Heart left ventricle (tissue), 16 donors: ENCODE measurements at regions not wholly inside any gene's neighbourhood (a gene's known extent, or its start where the extent isn't known, plus 50 kb on each side); places are given as distances from the start of the nearest gene placed in this dataset.

ENCODE experiments used
- ATAC-seq, 4 donors: fragments of 200-7000 bp; cut with Tn5 transposase; one replicate each; pipeline ENCODE4 v1.9.1; 2020 to 2022; ENCODE audit warnings: moderate library complexity in 4 of 4, mild to moderate bottlenecking in 3 of 4, moderate number of reproducible peaks in 1 of 4
- DNase-seq, 5 donors: peaks; one replicate each; pipeline ENCODE4 v3.0.0-alpha.2; 2020
- H3K27ac ChIP-seq, 12 donors: fragments of 200-600 bp; sonication (generic) in 4 of 12; one replicate each; pipeline versions ENCODE4 v1.5.0 to v1.8.0; 2016 to 2022; ENCODE audit warnings: mild to moderate bottlenecking in 2 of 12
- H3K27me3 ChIP-seq, 9 donors: fragments of 200-600 bp; sonication (generic) in 2 of 9; one replicate each; pipeline versions ENCODE4 v1.5.1 to v1.8.0; 2016 to 2022; ENCODE audit warnings: mild to moderate bottlenecking in 3 of 9
- H3K36me3 ChIP-seq, 9 donors: fragments of 200-600 bp; sonication (generic) in 2 of 9; one replicate each; pipeline versions ENCODE4 v1.5.0 to v1.8.0; 2018 to 2022; ENCODE audit warnings: mild to moderate bottlenecking in 2 of 9
- H3K4me1 ChIP-seq, 12 donors: fragments of 200-600 bp; sonication (generic) in 4 of 12; one replicate each; pipeline versions ENCODE4 v1.5.0 to v1.8.0; 2016 to 2022; ENCODE audit warnings: mild to moderate bottlenecking in 3 of 12
- H3K4me3 ChIP-seq, 12 donors: fragments of 200-600 bp; sonication (generic) in 4 of 12; one replicate each; pipeline versions ENCODE4 v1.5.0 to v1.8.0; 2017 to 2022; ENCODE audit warnings: mild to moderate bottlenecking in 9 of 12, moderate library complexity in 4 of 12
- H3K9me3 ChIP-seq, 12 donors: fragments of 200-600 bp; sonication (generic) in 4 of 12; one replicate each; pipeline versions ENCODE4 v1.5.0 to v1.8.0; 2016 to 2022; ENCODE audit warnings: mild to moderate bottlenecking in 1 of 12
- POLR2A ChIP-seq, 2 donors: fragments of 450-650 bp; IDR thresholded peaks; one replicate each; pipeline ENCODE4 v1.6.1; 2017; ENCODE audit warnings: antibody characterized with exemption in 2 of 2, mild to moderate bottlenecking in 2 of 2, moderate library complexity in 2 of 2
- WGBS, 4 donors: extraction: QIAGEN DNeasy Blood & Tissue Kit in 2 of 4; methylation state at CpG; one replicate each; pipeline versions ENCODE4 v1.1.5 to v1.1.7; 2013 to 2018; 5-methylcytosine and 5-hydroxymethylcytosine counted together
- intact Hi-C, 10 donors: fragments of 100-400 bp; cut with DNase I; formaldehyde crosslinking; loops; one replicate each; pipeline versions ENCODE4 v1.11.1 to v1.14.2; 2022
- TF ChIP-seq, protein P1 (sequence below), 12 donors: fragments of 200-600 bp; sonication (generic) in 4 of 12; IDR thresholded peaks; one replicate each; pipeline versions ENCODE4 v1.5.0 to v1.8.0; 2018 to 2022; ENCODE audit warnings: antibody characterized with exemption in 12 of 12, mild to moderate bottlenecking in 5 of 12
- donor health status: ischemic (EF 13 %, LVEDD 7.1; RV severe dilation, severe dysfunction).
- donor health status: healthy with polysubstance abuse.
- donor health status: DM: no; HTN: yes; CAD: no.
- donor health status: DM: no; HTN: no; CAD: no.
- donor health status: ischemic (EF 25% LVEDD 6.9; RV normal size, moderate dysfunction).
- donor health status: ischemic (EF 25% LVEDD 5.7; RV mildly dilated, moderate dysfunction).
- donor health status: healthy.
- donor health status: DM: yes; HTN: yes; CAD: no.
- donor health status: ischemic (EF 35%, LVEDD 5.7; RV mildly dilated, moderate dysfunction).
- donor health status: nonischemic (EF 11% LVEDD 7.7; RV severe dilation, severe dysfunction).
- donor health status: DM: yes; HTN: yes; CAD: no.
- donor health status: PGD.
- donor health status: ischemic (EF 29% LVEDD 5.4; RV normal size, mild dysfunction).
- donor health status: nonischemic (EF 23%, LVEDD 6.1; RV moderate dilation, normal function).

DNA sequence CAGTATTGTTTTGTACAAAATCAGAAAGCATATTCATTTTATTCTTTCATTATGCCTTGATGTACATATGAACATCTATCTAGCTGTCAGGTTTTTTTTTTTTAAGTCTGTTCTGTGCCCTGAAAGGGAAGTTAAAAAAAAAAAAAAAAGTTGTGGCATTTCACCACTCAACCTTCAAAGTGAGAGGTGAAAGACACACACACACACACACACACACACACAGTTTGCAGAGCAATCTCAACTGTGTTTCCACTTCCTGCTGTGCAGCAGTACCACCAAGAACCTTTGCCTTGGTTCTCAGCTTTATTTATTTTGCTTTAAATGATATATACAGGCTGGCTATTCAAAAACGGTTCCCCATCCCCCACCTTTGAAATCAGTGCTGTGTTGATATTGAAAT lies 955.6 kb downstream of the GATA3 start:
- TF ChIP-seq, protein P1, sequence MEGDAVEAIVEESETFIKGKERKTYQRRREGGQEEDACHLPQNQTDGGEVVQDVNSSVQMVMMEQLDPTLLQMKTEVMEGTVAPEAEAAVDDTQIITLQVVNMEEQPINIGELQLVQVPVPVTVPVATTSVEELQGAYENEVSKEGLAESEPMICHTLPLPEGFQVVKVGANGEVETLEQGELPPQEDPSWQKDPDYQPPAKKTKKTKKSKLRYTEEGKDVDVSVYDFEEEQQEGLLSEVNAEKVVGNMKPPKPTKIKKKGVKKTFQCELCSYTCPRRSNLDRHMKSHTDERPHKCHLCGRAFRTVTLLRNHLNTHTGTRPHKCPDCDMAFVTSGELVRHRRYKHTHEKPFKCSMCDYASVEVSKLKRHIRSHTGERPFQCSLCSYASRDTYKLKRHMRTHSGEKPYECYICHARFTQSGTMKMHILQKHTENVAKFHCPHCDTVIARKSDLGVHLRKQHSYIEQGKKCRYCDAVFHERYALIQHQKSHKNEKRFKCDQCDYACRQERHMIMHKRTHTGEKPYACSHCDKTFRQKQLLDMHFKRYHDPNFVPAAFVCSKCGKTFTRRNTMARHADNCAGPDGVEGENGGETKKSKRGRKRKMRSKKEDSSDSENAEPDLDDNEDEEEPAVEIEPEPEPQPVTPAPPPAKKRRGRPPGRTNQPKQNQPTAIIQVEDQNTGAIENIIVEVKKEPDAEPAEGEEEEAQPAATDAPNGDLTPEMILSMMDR (IDR thresholded peaks at IDR 0.05) = no peak
- no peak for TF ChIP-seq POLR2A (IDR thresholded peaks at IDR 0.05)
- Histone ChIP-seq H3K27ac (no peak overlapping the region), H3K4me3 (no peak overlapping the region), H3K4me1 (no peaks in the 10 kb centered on the region), H3K36me3 (no peaks in the 10 kb centered on the region), H3K27me3 (no peaks in the 10 kb centered on the region), H3K9me3 (no peaks in the 10 kb centered on the region)
- WGBS, 4 donors = 20 to 33% (median 29%) methylated on average over 1 of the region's 1 CpG
- ATAC-seq = no peak
- intact Hi-C loops = no loop called here
- DNase-seq = no peak

DNA sequence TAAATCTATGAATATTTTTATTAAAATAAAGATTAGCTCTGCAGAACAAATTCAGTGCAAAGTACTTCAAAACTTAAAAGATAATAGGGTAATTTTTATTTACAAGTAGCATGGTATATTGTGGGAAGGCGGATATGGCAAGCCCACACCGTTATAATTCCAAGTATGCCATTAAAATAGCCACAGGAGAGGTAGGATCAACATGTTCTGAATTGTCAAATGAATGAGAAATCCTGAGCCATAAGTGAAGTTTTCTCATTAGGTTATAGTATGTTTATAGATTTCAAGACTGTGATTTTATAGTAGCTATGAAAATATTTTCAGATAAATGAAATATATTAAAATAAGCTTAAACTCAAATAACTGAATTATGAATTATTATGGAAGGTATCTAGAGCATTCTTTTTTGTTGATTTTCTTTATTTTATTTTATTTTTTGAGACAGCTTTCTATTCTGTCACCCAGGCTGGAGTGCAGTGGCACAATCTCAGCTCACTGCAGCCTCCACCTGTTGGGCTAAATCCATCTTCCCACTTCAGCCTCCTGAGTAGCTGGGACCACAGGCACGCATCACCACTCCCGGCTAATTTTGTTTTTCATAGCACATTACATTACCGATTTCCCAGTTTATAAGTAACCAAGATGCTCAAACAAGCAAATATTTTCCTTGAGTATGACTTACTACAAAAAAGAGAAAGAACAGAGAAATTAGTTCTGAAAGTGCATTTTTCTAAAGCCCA lies 956.6 kb downstream of the GATA3 start:
- intact Hi-C loops = no loop called here

GRCh38 chr10:9012312-9012711 lies 957.8 kb downstream of the GATA3 start:
- ATAC-seq (no peak), DNase-seq (no peak)
- no peaks in the 10 kb centered on the region for H3K36me3 ChIP-seq
- no peaks in the 10 kb centered on the region for H3K9me3 ChIP-seq
- no peaks in the 10 kb centered on the region for H3K27me3 ChIP-seq
- no peak overlapping the region for H3K27ac ChIP-seq
- H3K4me1 ChIP-seq = no peaks in the 10 kb centered on the region
- TF ChIP-seq POLR2A (IDR thresholded peaks at IDR 0.05) = no peak
- TF ChIP-seq, protein P1 (IDR thresholded peaks at IDR 0.05) = no peak
- H3K4me3 ChIP-seq = no peak overlapping the region
- intact Hi-C loops = no loop called here
- 41 to 50% (median 49%) methylated on average over 1 of the region's 1 CpG for WGBS, 4 donors

More for the DNA sequence above, 956.6 kb downstream of the GATA3 start:
- 69 to 86% (median 71%) methylated on average over 5 of the region's 5 CpGs for WGBS, 4 donors
- Histone ChIP-seq H3K4me1 (no peaks in the 10 kb centered on the region), H3K36me3 (no peaks in the 10 kb centered on the region), H3K27me3 (no peaks in the 10 kb centered on the region), H3K27ac (no peak overlapping the region), H3K9me3 (no peaks in the 10 kb centered on the region), H3K4me3 (no peak overlapping the region)
- no peak for DNase-seq
- no peak for TF ChIP-seq POLR2A (IDR thresholded peaks at IDR 0.05)
- TF ChIP-seq, protein P1 (IDR thresholded peaks at IDR 0.05) = no peak
- ATAC-seq = no peak

GRCh38 chr10:9015005-9015404 lies 960.5 kb downstream of the GATA3 start:
- 38 to 66% (median 61%) methylated on average over 2 of the region's 2 CpGs for WGBS, 4 donors
- TF ChIP-seq POLR2A (IDR thresholded peaks at IDR 0.05) = no peak
- TF ChIP-seq, protein P1 (IDR thresholded peaks at IDR 0.05) = no peak
- H3K9me3 ChIP-seq = no peaks in the 10 kb centered on the region
- H3K27me3 ChIP-seq = peaks cover 0 to 7% (median 0%) of the 10 kb centered on the region in 9 donors
- no peak overlapping the region for H3K4me3 ChIP-seq
- H3K36me3 ChIP-seq = no peaks in the 10 kb centered on the region
- H3K4me1 ChIP-seq = no peaks in the 10 kb centered on the region
- intact Hi-C loops = no loop called here
- ATAC-seq = no peak
- DNase-seq = no peak
- no peak overlapping the region for H3K27ac ChIP-seq
